HCT116 (cell line): ENCODE measurements at regions not wholly inside any gene's neighbourhood (a gene's known extent, or its start where the extent isn't known, plus 50 kb on each side); places are given as distances from the start of the nearest gene placed in this dataset.

Experiments used
- ATAC-seq: fragments of 200-7000 bp; cut with Tn5 transposase; 2 replicates; pipeline ENCODE4 v1.9.1; 2020; ENCODE audit warnings: mild to moderate bottlenecking, moderate library complexity
- BruUV-seq: library from RNA; stranded (reverse); fragments of 400-500 nt; replicated peaks from 2 replicates; lab custom pipeline; 2021; lab: Mats Ljungman, UMichigan
- CTCF ChIA-PET: fragments of 300-600 bp; sonication (Branson Sonifier 250); formaldehyde crosslinking; loops from one replicate; lab custom pipeline; 2021; ENCODE audit warnings: antibody characterized with exemption; lab: Charles Lee
- POLR2A ChIA-PET: fragments of 300-600, 350-600 bp; sonication (Branson Sonifier 250); formaldehyde crosslinking; loops from one replicate; lab custom pipeline; 2021; ENCODE audit warnings: antibody characterized with exemption; lab: Charles Lee
- RAD21 ChIA-PET, 2 experiments: fragments of 300-600 bp; sonication (Branson Sonifier 250); formaldehyde crosslinking; loops; one replicate each; lab custom pipeline; 2023; ENCODE audit warnings: low total read pairs in 2 of 2; ENCODE audit not compliant: uncharacterized antibody in 2 of 2, unreplicated experiment in 2 of 2, low non-redundant PET in 1 of 2; lab: Charles Lee
- DNase-seq: peaks from one replicate; pipeline ENCODE4 v3.0.0-alpha.2; 2010; ENCODE audit warnings: low read depth, low spot score
- H2AFZ ChIP-seq: fragments of 200-600 bp; shearing (Covaris generic), sonication (generic); 2 replicates; pipeline ENCODE4 v1.6.1; 2017; ENCODE audit warnings: low read depth, mixed run types, mixed read lengths, antibody characterized with exemption, low read length; ENCODE audit not compliant: poor library complexity, severe bottlenecking
- H3K27ac ChIP-seq: 2 replicates; pipeline ENCODE4 v1.5.1; 2012; ENCODE audit warnings: low read depth, low read length
- H3K27me3 ChIP-seq: fragments of 200-600 bp; sonication (generic); 2 replicates; pipeline ENCODE4 v1.6.1; 2016; ENCODE audit warnings: mixed run types, low read length, mixed read lengths; ENCODE audit not compliant: insufficient read depth
- H3K36me3 ChIP-seq, 2 experiments: fragments of 200-500 bp in 1 of 2; fragments of 200-600 bp in 1 of 2; sonication (Bioruptor generic) in 1 of 2; sonication (generic) in 1 of 2; 2 replicates each; pipeline versions ENCODE4 v1.5.1 to v1.6.1; 2014 to 2016; ENCODE audit warnings: low read length in 2 of 2, inconsistent platforms in 1 of 2, mixed read lengths in 1 of 2, mixed run types in 1 of 2; ENCODE audit not compliant: insufficient read depth in 2 of 2, control insufficient read depth in 1 of 2
- H3K4me1 ChIP-seq, 2 experiments: fragments of 200-600 bp in 1 of 2; sonication (generic) in 1 of 2; 2 replicates each; pipeline versions ENCODE4 v1.5.1 to v1.6.1; 2012 to 2017; ENCODE audit warnings: low read length in 2 of 2, inconsistent platforms in 1 of 2, mild to moderate bottlenecking in 1 of 2, mixed read lengths in 1 of 2, mixed run types in 1 of 2, moderate library complexity in 1 of 2; ENCODE audit not compliant: insufficient read depth in 2 of 2, control insufficient read depth in 1 of 2
- H3K4me2 ChIP-seq: fragments of 200-600 bp; sonication (generic); 2 replicates; pipeline ENCODE4 v1.6.1; 2017; ENCODE audit warnings: mixed run types, low read length, mixed read lengths
- H3K4me3 ChIP-seq, 2 experiments: fragments of 200-600 bp in 1 of 2; sonication (generic) in 1 of 2; replicated peaks in 1 of 2; 2 replicates each; pipeline ENCODE4 v1.5.1; 2011 to 2016; ENCODE audit warnings: low read length in 2 of 2, control low read depth in 1 of 2, low read depth in 1 of 2, mild to moderate bottlenecking in 1 of 2, mixed read lengths in 1 of 2, mixed run types in 1 of 2
- H3K79me2 ChIP-seq: fragments of 200-600 bp; sonication (generic); 2 replicates; pipeline ENCODE4 v1.6.1; 2017; ENCODE audit warnings: mild to moderate bottlenecking, mixed run types, low read length, moderate library complexity, mixed read lengths; ENCODE audit not compliant: insufficient read depth
- H3K9ac ChIP-seq: fragments of 200-600 bp; sonication (generic); 2 replicates; pipeline ENCODE4 v1.6.1; 2016; ENCODE audit warnings: low read length, mixed read lengths
- H3K9me2 ChIP-seq: fragments of 200-600 bp; sonication (generic), shearing (Covaris generic); 2 replicates; pipeline ENCODE4 v1.6.1; 2017; ENCODE audit warnings: mixed run types, mild to moderate bottlenecking, moderate library complexity; ENCODE audit not compliant: insufficient read depth
- H3K9me3 ChIP-seq, 2 experiments: fragments of 200-500 bp in 1 of 2; fragments of 200-600 bp in 1 of 2; sonication (Bioruptor generic) in 1 of 2; sonication (generic) in 1 of 2; 2 replicates each; pipeline ENCODE4 v1.6.1; 2014 to 2017; ENCODE audit warnings: low read length in 2 of 2, mixed read lengths in 2 of 2, inconsistent platforms in 1 of 2, low read depth in 1 of 2, mild to moderate bottlenecking in 1 of 2, mixed run types in 1 of 2, moderate library complexity in 1 of 2; ENCODE audit not compliant: control insufficient read depth in 1 of 2, insufficient read depth in 1 of 2
- H4K20me1 ChIP-seq: fragments of 200-600 bp; sonication (generic), shearing (Covaris generic); 2 replicates; pipeline ENCODE4 v1.6.1; 2017; ENCODE audit warnings: mixed run types, mild to moderate bottlenecking, moderate library complexity; ENCODE audit not compliant: insufficient read depth
- EZH2 ChIP-seq: fragments of 200-600 bp; sonication (generic); IDR thresholded peaks from 2 replicates; pipeline ENCODE4 v1.6.1; 2017; ENCODE audit warnings: antibody characterized with exemption, mixed run types
- POLR2A ChIP-seq: IDR thresholded peaks from 2 replicates; pipeline ENCODE4 v1.7.0; 2011; ENCODE audit warnings: borderline replicate concordance; ENCODE audit not compliant: insufficient read depth, insufficient read length; ENCODE audit errors: extremely low read depth
- RAD21 ChIP-seq: IDR thresholded peaks from 2 replicates; pipeline ENCODE4 v1.6.1; 2012; ENCODE audit warnings: low read depth, mild to moderate bottlenecking
- SRF ChIP-seq: IDR thresholded peaks from 2 replicates; pipeline ENCODE4 v1.6.1; 2012; ENCODE audit warnings: low read depth
- TCF7L2 ChIP-seq: IDR thresholded peaks from 2 replicates; pipeline ENCODE4 v1.7.0; 2011; ENCODE audit warnings: borderline replicate concordance, inconsistent platforms; ENCODE audit not compliant: insufficient read depth, insufficient read length; ENCODE audit errors: extremely low read depth
- ZFX ChIP-seq: fragments of 450-650 bp; IDR thresholded peaks from 2 replicates; pipeline ENCODE4 v1.6.1; 2017
- intact Hi-C: fragments of 100-400 bp; cut with micrococcal nuclease; formaldehyde crosslinking; loops from 2 replicates; pipeline ENCODE4 v1.10.0; 2022
- TF ChIP-seq, protein P1 (sequence below), 3 experiments: fragments of 200-600 bp in 1 of 3; sonication (generic) in 1 of 3; IDR thresholded peaks in 2 of 3; conservative IDR thresholded peaks in 1 of 3; 2 replicates each; pipeline ENCODE4 v1.5.1; 2012 to 2017; ENCODE audit warnings: low read depth in 2 of 3, low read length in 2 of 3, antibody characterized with exemption in 1 of 3, borderline replicate concordance in 1 of 3, control low read depth in 1 of 3, mild to moderate bottlenecking in 1 of 3, mixed read lengths in 1 of 3, mixed run types in 1 of 3, moderate library complexity in 1 of 3; ENCODE audit not compliant: insufficient read depth in 1 of 3
- TF ChIP-seq, protein P2 (sequence below): IDR thresholded peaks from 2 replicates; pipeline ENCODE4 v1.6.1; 2012; ENCODE audit warnings: low read depth

DNA sequence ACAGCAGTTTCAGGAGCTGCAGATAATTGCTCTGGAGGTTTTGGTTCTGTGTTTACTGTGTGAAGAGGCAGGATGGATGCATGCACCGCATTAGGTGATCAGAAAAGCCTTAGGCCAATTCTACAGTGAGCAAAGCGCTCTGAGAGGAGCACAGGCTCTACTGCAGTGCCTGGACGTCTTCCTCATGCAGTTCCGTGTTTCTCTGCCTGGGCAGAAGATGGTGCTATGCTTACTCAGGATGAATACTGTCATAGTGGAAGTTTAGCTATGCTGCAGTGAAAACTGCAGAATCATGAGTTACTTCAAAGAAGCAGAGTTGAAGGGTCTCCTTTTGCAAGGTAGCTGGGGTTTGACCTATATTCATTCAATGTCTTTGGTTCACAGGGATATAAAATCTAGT lies 1012.4 kb downstream of the KCNJ18 start:
- DNase-seq (no peak), ATAC-seq (no peak)
- Histone ChIP-seq H3K9me3 (peaks cover 0 to 5% of the 10 kb centered on the region in 2 experiments; a peak in 2 of 4 replicates), H3K79me2 (no peaks in the 10 kb centered on the region), H3K9ac (no peak overlapping the region), H3K4me1 (no peaks in the 10 kb centered on the region), H2AFZ (no peak overlapping the region), H3K27me3 (no peaks in the 10 kb centered on the region), H3K27ac (no peak overlapping the region), H3K4me2 (no peak overlapping the region), H4K20me1 (no peaks in the 10 kb centered on the region), H3K4me3 (no peak overlapping the region), H3K9me2 (no peaks in the 10 kb centered on the region), H3K36me3 (no peaks in the 10 kb centered on the region)
- ChIA-PET RAD21 (no interaction called here), CTCF (no interaction called here), POLR2A (no interaction called here)
- TF ChIP-seq ZFX, result no peak
- no peak for TF ChIP-seq TCF7L2
- no peak for TF ChIP-seq SRF
- TF ChIP-seq, protein P1, sequence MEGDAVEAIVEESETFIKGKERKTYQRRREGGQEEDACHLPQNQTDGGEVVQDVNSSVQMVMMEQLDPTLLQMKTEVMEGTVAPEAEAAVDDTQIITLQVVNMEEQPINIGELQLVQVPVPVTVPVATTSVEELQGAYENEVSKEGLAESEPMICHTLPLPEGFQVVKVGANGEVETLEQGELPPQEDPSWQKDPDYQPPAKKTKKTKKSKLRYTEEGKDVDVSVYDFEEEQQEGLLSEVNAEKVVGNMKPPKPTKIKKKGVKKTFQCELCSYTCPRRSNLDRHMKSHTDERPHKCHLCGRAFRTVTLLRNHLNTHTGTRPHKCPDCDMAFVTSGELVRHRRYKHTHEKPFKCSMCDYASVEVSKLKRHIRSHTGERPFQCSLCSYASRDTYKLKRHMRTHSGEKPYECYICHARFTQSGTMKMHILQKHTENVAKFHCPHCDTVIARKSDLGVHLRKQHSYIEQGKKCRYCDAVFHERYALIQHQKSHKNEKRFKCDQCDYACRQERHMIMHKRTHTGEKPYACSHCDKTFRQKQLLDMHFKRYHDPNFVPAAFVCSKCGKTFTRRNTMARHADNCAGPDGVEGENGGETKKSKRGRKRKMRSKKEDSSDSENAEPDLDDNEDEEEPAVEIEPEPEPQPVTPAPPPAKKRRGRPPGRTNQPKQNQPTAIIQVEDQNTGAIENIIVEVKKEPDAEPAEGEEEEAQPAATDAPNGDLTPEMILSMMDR (IDR thresholded peaks at IDR 0.05 in 2 of 3, conservative IDR thresholded peaks at IDR 0.05 in 1 of 3; ENCODE audit: borderline replicate concordance in 1 of 3, insufficient read depth in 1 of 3, low read depth in 2 of 3, low read length in 2 of 3), result no peak
- TF ChIP-seq, protein P2, sequence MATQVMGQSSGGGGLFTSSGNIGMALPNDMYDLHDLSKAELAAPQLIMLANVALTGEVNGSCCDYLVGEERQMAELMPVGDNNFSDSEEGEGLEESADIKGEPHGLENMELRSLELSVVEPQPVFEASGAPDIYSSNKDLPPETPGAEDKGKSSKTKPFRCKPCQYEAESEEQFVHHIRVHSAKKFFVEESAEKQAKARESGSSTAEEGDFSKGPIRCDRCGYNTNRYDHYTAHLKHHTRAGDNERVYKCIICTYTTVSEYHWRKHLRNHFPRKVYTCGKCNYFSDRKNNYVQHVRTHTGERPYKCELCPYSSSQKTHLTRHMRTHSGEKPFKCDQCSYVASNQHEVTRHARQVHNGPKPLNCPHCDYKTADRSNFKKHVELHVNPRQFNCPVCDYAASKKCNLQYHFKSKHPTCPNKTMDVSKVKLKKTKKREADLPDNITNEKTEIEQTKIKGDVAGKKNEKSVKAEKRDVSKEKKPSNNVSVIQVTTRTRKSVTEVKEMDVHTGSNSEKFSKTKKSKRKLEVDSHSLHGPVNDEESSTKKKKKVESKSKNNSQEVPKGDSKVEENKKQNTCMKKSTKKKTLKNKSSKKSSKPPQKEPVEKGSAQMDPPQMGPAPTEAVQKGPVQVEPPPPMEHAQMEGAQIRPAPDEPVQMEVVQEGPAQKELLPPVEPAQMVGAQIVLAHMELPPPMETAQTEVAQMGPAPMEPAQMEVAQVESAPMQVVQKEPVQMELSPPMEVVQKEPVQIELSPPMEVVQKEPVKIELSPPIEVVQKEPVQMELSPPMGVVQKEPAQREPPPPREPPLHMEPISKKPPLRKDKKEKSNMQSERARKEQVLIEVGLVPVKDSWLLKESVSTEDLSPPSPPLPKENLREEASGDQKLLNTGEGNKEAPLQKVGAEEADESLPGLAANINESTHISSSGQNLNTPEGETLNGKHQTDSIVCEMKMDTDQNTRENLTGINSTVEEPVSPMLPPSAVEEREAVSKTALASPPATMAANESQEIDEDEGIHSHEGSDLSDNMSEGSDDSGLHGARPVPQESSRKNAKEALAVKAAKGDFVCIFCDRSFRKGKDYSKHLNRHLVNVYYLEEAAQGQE, result no peak
- TF ChIP-seq RAD21, result no peak
- TF ChIP-seq POLR2A, result no peak
- no peak for TF ChIP-seq EZH2
- no TSS peak for BruUV-seq
- intact Hi-C loops, result no loop called here
